T-helper 17 cell (primary cell): ENCODE measurements at regions not wholly inside any gene's neighbourhood (a gene's known extent, or its start where the extent isn't known, plus 50 kb on each side); places are given as distances from the start of the nearest gene placed in this dataset.

Source experiments
- ATAC-seq: fragments of 150-1000 bp; cut with Tn5 transposase; 2 replicates; pipeline ENCODE4 v1.10.0; 2021; ENCODE audit warnings: mild to moderate bottlenecking, moderate library complexity
- DNase-seq, 3 donors: peaks; one replicate each; pipeline versions ENCODE4 v3.0.0 to v3.0.0-alpha.2; 2020 to 2021
- H3K9me3 ChIP-seq: one replicate; pipeline ENCODE4 v1.7.0; 2013; ENCODE audit warnings: low read length, mild to moderate bottlenecking; ENCODE audit not compliant: control insufficient read depth, poor library complexity, severe bottlenecking
- H3K27ac Mint-ChIP-seq: one replicate; pipeline ENCODE4 v1.8.0; 2022; ENCODE audit warnings: mild to moderate bottlenecking, moderate library complexity, mixed read lengths
- H3K27me3 Mint-ChIP-seq: one replicate; pipeline ENCODE4 v1.8.0; 2022; ENCODE audit warnings: mixed read lengths
- H3K36me3 Mint-ChIP-seq: one replicate; pipeline ENCODE4 v1.8.0; 2022; ENCODE audit warnings: low read depth, mixed read lengths
- H3K4me1 Mint-ChIP-seq: one replicate; pipeline ENCODE4 v1.8.0; 2022; ENCODE audit warnings: mild to moderate bottlenecking, mixed read lengths
- H3K4me3 Mint-ChIP-seq: one replicate; pipeline ENCODE4 v1.8.0; 2022; ENCODE audit warnings: mild to moderate bottlenecking, moderate library complexity, mixed read lengths

DNA sequence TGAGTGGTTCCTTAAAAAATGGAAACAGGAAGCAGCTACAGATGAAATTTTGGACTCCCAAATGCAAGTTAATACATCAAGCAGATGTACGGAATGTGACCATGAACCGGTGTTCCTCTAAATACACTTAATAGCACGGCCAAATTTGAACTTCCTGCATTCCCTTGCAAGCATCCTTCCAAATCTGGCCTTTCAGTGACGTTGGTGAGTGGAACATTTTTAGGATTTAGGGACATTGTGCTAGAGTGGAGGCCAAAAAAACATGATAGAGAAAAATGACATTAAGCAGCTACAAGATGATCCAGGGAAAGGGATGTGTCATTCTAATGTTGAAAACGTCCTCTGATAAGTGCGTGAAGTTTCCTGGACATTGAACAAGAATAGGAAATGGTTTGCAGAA, 62.1 kb downstream of the CTAGE1 start:
- no peak overlapping the region for H3K27ac Mint-ChIP-seq
- H3K27me3 Mint-ChIP-seq = no peaks in the 10 kb centered on the region
- H3K36me3 Mint-ChIP-seq = no peaks in the 10 kb centered on the region
- H3K4me3 Mint-ChIP-seq = no peak overlapping the region
- no peaks in the 10 kb centered on the region for H3K4me1 Mint-ChIP-seq
- DNase-seq (no peak), ATAC-seq (no peak)
- H3K9me3 ChIP-seq = no peaks in the 10 kb centered on the region

DNA sequence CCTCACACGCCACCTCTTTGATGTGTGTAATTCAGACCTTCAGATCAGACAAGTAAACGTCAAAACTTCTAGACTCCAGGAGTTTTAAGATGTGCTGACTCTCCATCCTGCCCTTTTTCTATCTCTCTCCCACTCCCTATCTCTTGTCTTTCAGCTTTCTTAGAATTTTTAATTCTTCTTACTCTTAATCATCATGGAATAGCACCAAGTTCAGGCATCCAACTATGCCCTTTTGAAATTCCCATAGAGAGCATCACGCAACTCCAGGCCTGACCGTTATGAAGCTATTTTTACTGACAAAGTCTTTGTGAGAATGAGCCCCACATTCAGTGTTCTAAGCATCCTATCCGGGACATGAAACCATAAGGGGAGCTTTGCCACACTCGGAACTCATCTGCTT, 62.6 kb downstream of the CTAGE1 start:
- H3K9me3 ChIP-seq = no peaks in the 10 kb centered on the region
- Mint-ChIP-seq H3K4me1 (no peaks in the 10 kb centered on the region), H3K27ac (no peak overlapping the region), H3K4me3 (no peak overlapping the region), H3K27me3 (no peaks in the 10 kb centered on the region), H3K36me3 (no peaks in the 10 kb centered on the region)
- ATAC-seq = no peak
- DNase-seq = no peak

- Mint-ChIP-seq H3K4me3 (no peak overlapping the region), H3K27me3 (peaks cover 32% of the 10 kb centered on the region), H3K4me1 (no peaks in the 10 kb centered on the region)
These were observed 67.7 kb downstream of the CTAGE1 start for GRCh38 chr18:22349966-22350365.

GRCh38 chr18:22349317-22349898, 68.3 kb downstream of the CTAGE1 start:
- peaks cover 32% of the 10 kb centered on the region for H3K27me3 Mint-ChIP-seq
- no peaks in the 10 kb centered on the region for H3K36me3 Mint-ChIP-seq
- DNase-seq = no peak
- no peaks in the 10 kb centered on the region for H3K4me1 Mint-ChIP-seq
- ATAC-seq = no peak
- H3K9me3 ChIP-seq = no peaks in the 10 kb centered on the region
- peak overlapping the region; percentile 75 for H3K4me3 Mint-ChIP-seq
- H3K27ac Mint-ChIP-seq = peak overlapping the region; percentile 19

More at GRCh38 chr18:22349966-22350365, 67.7 kb downstream of the CTAGE1 start:
- H3K9me3 ChIP-seq = no peaks in the 10 kb centered on the region
- DNase-seq (no peak), ATAC-seq (no peak)
- Mint-ChIP-seq H3K27ac (no peak overlapping the region), H3K36me3 (no peaks in the 10 kb centered on the region)

DNA sequence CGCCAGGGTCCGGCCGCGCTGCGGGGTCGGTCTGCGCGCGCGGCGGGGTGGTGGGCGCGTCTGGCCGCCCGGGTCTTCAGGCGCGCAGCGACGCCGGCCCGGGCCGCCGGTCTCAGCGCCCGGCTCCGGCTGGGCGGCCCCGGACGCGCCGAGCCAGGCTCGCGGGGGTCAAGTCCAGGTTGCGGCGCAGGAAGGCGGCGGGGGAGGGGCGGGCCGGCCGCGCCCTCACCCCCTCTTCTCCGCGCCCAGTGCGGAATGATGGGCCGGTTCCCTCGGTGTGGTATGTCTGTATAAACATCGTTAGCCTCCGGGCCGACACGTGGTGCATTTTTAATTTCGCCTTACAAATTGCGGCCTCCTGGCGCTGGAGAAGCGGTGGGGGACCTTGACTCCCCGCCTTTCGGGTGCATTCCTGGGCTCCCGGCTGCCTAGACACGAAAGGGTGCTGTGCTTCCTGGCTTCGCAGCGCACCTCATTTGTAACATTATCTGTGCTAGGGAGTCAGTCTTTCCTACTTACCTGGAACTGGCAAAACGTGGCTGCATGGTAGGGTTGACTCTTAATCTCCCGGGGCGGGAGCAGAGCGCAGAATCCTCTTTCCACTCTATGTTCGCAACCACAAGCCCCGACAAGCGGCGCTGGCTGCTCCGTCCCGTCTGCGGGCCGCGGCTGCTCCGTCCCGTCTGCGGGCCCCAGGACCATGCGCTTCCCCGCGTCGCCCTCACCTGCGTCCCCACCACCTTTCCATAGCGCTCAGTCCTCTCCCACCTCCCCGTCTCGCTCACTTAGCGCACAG, 69.0 kb downstream of the CTAGE1 start:
- H3K4me3 Mint-ChIP-seq = peak overlapping the region; percentile 75
- H3K4me1 Mint-ChIP-seq = no peaks in the 10 kb centered on the region
- no peaks in the 10 kb centered on the region for H3K36me3 Mint-ChIP-seq
- H3K9me3 ChIP-seq = no peaks in the 10 kb centered on the region
- ATAC-seq (no peak), DNase-seq (no peak)
- H3K27ac Mint-ChIP-seq = peak overlapping the region; percentile 19
- peaks cover 38% of the 10 kb centered on the region for H3K27me3 Mint-ChIP-seq

DNA sequence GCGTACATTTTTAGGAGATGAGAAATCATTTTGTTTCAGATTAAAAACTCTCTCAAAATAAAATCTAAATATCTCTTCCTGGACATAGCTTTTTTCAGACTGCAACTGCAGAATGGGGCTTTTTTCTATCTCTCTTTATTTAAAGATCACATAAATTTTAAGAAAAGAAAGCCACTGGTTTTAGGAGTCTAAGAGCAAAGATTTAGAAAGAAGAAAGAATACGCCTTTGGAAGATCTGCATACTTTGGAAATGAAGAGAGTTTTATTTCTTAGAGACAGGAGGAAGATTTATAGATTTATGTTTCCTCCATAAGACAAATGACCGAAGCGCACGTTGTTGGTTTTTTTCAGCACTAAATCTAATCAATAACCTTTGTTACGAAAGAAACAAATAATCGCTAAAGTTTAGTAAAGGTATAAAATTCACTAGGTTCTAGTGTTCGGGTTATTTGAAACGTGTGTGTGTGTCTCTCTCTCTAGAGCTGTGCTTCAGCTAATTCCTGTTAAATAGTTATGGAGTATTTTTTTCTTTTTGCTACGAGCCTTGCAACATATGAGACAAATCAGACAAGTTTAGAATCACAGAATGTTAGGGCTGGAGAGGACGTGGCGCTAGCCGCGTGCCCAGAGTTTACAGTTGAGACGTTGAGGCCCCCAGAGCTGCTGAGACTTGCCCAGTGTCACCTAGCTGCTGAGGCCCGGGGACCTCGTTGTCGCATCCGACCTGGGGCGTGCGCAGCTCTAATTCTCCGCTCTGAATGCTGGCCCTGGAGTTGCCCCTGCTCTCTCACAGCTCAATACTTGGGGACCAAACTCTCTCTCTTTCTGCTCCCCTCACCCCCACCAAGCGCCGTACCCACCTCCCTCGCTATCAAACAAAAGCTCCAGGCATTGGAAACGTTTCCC, 69.9 kb downstream of the CTAGE1 start:
- Mint-ChIP-seq H3K27ac (peak overlapping the region; percentile 75), H3K4me3 (peak overlapping the region; percentile 67), H3K4me1 (no peaks in the 10 kb centered on the region), H3K27me3 (peaks cover 38% of the 10 kb centered on the region), H3K36me3 (no peaks in the 10 kb centered on the region)
- no peak for ATAC-seq
- no peak for DNase-seq
- H3K9me3 ChIP-seq = no peaks in the 10 kb centered on the region

GRCh38 chr18:22346953-22347605, 70.6 kb downstream of the CTAGE1 start:
- H3K36me3 Mint-ChIP-seq = no peaks in the 10 kb centered on the region
- DNase-seq (no peak), ATAC-seq (no peak)
- H3K27ac Mint-ChIP-seq = peak overlapping the region; percentile 75
- H3K4me1 Mint-ChIP-seq = no peaks in the 10 kb centered on the region
- H3K4me3 Mint-ChIP-seq = peak overlapping the region; percentile 39
- H3K27me3 Mint-ChIP-seq = peaks cover 38% of the 10 kb centered on the region
- H3K9me3 ChIP-seq = no peaks in the 10 kb centered on the region

GRCh38 chr18:22346401-22346952, 71.2 kb downstream of the CTAGE1 start:
- Mint-ChIP-seq H3K36me3 (no peaks in the 10 kb centered on the region), H3K27me3 (peaks cover 38% of the 10 kb centered on the region), H3K4me1 (no peaks in the 10 kb centered on the region), H3K4me3 (peak overlapping the region; percentile 28), H3K27ac (peak overlapping the region; percentile 75)
- ATAC-seq = peak; percentile 22
- DNase-seq = no peak
- no peaks in the 10 kb centered on the region for H3K9me3 ChIP-seq

DNA sequence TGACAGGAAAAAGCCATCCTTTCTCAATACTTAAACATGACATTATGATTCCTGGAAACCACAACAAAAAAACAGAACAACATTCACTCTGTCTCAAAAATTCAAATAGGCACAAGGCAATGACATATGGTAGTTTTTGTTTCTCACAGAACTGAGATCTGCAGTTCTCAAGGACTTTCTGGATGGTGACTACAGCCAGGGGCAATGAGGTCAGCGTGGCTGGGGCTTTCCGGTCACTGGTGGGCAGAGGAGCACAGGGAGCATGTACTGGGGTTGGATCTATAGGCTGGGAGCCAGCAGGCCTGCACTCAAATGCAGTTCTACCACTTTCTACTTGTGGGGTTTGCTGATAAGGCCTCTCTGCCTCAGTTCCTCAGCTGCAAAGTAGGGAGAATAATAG, 72.0 kb downstream of the CTAGE1 start:
- ATAC-seq = no peak
- Mint-ChIP-seq H3K27me3 (peaks cover 38% of the 10 kb centered on the region), H3K36me3 (no peaks in the 10 kb centered on the region), H3K4me3 (no peak overlapping the region), H3K27ac (peak overlapping the region; percentile 75), H3K4me1 (no peaks in the 10 kb centered on the region)
- DNase-seq = no peak
- H3K9me3 ChIP-seq = no peaks in the 10 kb centered on the region

DNA sequence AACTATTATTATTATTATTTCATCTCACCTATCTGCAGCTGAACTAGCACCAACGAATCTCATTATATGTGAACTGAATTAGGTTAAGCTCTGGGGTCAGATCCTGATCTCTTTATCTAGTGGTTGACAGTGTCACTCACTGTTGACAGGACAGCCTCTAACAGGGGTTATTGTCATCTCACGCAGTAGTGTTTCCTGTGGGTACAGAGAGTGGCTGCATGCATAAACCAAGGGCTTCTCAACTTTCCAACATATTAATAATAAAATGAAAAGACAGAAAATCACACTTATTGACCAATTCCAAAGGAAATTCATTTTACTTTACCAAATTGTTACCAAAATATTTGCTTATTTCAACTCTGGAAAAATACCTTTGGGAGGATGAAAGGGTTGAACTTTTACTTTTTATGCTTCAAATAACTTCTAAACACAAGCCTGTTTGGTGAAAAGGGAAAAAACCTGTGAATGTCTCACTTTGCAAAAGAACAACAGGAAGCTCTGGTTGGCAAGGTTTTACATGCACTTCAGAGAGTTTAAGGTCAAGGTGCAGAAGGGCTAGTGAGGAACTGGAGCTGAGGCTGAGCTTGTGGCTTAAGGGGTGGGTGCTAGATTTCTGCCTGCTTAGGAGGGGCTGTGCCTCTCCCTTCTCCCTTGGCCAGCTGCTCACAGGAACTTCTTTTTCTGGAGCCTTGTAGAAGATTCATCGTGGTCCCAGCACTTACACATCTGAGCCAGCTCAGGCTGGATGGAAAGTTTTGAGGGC, 72.6 kb downstream of the CTAGE1 start:
- no peaks in the 10 kb centered on the region for H3K9me3 ChIP-seq
- Mint-ChIP-seq H3K4me1 (no peaks in the 10 kb centered on the region), H3K4me3 (no peak overlapping the region), H3K36me3 (no peaks in the 10 kb centered on the region), H3K27ac (no peak overlapping the region), H3K27me3 (peaks cover 38% of the 10 kb centered on the region)
- peak; percentile 77 for ATAC-seq
- DNase-seq = no peak

DNA sequence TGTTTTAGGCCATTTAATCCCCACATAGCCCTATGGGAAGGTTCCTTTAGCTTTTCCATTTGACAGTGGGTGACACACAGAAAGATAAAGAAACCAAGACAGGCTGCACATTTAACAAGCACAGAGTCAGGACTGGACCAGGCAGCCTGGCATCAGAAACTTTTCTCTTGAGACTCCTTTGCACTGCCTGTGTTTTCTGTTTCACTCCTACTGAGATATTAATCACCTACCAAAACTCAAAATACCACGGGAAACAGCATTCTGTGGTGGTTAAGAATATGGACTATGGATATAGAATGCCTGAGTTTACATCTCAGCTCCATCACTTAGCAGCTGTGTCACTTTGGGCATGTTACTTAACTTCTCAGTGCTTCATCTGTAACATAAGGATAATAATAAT, 73.3 kb downstream of the CTAGE1 start:
- no peaks in the 10 kb centered on the region for H3K9me3 ChIP-seq
- no peaks in the 10 kb centered on the region for H3K36me3 Mint-ChIP-seq
- DNase-seq (no peak), ATAC-seq (no peak)
- no peak overlapping the region for H3K27ac Mint-ChIP-seq
- H3K4me1 Mint-ChIP-seq = no peaks in the 10 kb centered on the region
- peaks cover 34% of the 10 kb centered on the region for H3K27me3 Mint-ChIP-seq
- H3K4me3 Mint-ChIP-seq = peak overlapping the region; percentile 41

- DNase-seq = no peak
- no peaks in the 10 kb centered on the region for H3K9me3 ChIP-seq
- ATAC-seq = no peak
- Mint-ChIP-seq H3K4me3 (no peak overlapping the region), H3K27me3 (peaks cover 26% of the 10 kb centered on the region), H3K36me3 (no peaks in the 10 kb centered on the region), H3K4me1 (no peaks in the 10 kb centered on the region), H3K27ac (peak overlapping the region; percentile 4)
These were observed 74.1 kb downstream of the CTAGE1 start for GRCh38 chr18:22343613-22344012.
